GM20000 (cell line): ENCODE measurements at regions not wholly inside any gene's neighbourhood (a gene's known extent, or its start where the extent isn't known, plus 50 kb on each side); places are given as distances from the start of the nearest gene placed in this dataset.

Source experiments
- DNase-seq: peaks from one replicate; pipeline ENCODE4 v3.0.0; 2012; ENCODE audit warnings: low spot score
- CTCF ChIP-seq: IDR thresholded peaks from 2 replicates; pipeline ENCODE4 v1.5.1; 2012; ENCODE audit warnings: mild to moderate bottlenecking, control low read depth; ENCODE audit errors: extremely low read depth, missing control alignments

GRCh38 chr6:133187657-133188453 lies 53.3 kb upstream of the EYA4 start:
- TF ChIP-seq CTCF: no peak
- DNase-seq: no peak

- no peak for TF ChIP-seq CTCF
These were observed 50.2 kb upstream of the EYA4 start for GRCh38 chr6:133190912-133191311.

GRCh38 chr6:133191323-133191722 lies 49.8 kb upstream of the EYA4 start:
- DNase-seq: no peak
- no peak for TF ChIP-seq CTCF

More at GRCh38 chr6:133190912-133191311, 50.2 kb upstream of the EYA4 start:
- DNase-seq: no peak
